DMS 273 treated with DMSO at 0.1 percent for 48 hours (cell line): ENCODE measurements at regions not wholly inside any gene's neighbourhood (a gene's known extent, or its start where the extent isn't known, plus 50 kb on each side); places are given as distances from the start of the nearest gene placed in this dataset.
"Not testable (repeated sequence)": the region's sequence is repeated elsewhere in the genome, so short reads cannot be mapped to it uniquely, and the experiment has no call there.

Experiments
- DNase-seq: peaks from one replicate; lab custom pipeline; 2025; lab: John Stamatoyannopoulos, UW

DNA sequence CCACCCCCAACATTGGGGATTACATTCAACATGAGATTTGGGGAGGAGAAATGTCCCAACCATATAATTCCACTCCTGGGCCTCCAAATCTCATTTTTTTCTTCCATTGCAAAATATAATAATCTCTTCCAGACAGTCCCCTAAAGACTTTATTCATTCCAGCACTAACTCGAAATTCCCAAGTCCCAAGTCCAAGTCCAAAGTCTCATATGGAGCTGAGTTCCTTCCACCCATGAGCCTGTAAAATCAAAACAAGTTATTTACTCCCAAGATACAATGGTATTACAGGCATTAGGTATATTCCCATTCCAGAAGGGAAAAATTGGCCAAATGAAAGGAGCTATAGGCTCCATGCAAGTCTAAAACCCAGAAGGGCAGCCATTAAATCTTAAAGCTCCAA, 56.7 kb downstream of the P2RY1 start:
- DNase-seq, result no peak

DNA sequence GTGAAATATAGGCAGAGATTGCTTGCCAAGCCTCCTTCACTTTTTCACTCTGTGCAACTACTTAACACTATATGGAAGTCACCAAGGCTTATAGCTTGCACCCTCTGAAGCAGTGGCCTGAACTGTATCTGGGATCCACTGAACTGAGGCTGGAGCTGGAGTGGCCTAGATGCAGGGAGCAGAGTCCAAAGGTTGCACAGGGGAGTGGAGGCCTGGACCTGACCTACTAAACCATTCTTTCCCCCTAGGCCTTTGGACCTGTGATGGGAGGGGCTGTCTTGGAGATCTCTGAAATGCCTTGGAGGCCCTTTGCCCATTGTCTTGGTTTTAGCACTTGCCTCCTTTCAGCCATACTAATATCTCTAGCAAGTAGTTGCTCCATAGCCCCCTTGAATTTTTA, 57.5 kb downstream of the P2RY1 start:
- DNase-seq, result no peak

DNA sequence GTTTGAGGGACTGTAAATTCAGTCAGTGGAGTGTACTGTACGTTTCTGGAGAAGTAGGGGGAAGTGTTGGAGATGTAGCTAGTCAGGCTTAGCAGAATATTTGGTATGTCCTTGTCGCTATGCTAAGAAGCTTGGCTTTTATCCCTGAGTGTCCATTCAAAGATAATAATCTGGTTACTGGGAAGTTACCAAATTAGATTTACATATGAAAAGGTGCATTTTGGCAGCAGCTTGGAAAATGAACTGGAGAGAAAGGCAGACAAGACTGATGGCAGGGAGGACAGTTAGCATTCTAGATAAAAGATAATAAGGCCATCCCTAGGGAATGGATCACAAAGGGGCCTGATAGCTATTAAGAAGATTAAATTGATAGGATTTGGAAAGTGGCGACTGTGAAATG, 58.7 kb downstream of the P2RY1 start:
- DNase-seq, result no peak

DNA sequence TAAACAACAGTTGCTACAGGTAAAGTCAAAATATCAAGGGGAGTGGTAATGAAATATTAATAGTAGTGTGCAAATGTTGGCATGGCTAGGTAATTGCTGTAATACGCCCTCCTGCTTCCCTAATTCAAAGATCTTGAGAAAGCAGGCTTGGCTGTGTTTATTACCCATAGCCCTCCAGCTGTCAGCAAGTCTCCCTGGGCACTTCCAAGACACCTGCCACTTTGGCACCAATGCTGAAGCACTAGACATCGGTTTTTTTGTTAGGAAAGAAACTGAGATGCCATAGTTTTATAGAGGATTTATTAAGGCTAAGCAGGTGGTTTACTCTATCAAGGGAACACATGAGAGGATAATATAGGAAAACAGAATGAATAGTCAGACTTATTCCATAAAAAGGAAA, 64.4 kb downstream of the P2RY1 start:
- DNase-seq, result peak; percentile 44

DNA sequence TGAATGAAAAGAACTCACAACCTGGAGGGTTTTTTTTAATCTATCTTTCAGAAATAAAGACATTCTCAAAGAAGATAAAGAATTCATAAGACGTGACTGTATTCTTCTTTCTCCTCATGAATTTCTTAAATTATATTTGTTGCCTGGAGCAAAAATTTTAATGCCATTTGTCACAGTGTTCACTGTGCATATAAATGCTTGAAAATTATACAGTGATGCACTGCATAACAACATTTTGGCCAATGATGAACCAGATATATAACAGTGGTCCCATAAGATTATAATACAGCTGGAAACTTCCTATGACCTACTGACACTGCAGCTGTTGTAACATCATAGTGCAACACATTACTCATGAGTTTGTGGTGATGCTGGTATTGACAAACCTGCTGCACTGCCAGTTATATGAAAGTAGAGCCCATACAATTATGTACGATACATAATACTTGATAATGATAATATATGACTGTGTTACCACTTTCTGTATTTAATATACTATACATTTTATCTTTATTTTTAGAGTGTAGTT, 67.3 kb downstream of the P2RY1 start:
- DNase-seq, result no peak

DNA sequence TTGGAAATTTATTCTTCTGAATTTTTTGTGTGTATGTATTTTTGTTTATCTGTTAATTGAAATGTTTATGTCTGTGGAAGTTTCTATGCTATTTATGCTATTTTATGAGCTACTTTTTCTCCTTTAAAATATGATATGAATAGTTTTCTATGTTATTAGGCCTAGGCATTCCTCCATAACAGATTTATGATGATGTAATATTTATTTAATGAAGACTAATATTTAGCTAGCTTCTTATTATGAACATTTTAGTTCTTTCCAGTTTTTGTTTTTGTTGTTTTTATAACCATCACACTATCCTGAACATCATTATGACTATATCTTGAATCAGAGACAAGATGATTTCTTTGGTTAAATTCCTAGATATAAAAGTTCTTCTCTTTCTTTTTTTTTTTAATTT, 70.7 kb downstream of the P2RY1 start:
- DNase-seq, result no peak

DNA sequence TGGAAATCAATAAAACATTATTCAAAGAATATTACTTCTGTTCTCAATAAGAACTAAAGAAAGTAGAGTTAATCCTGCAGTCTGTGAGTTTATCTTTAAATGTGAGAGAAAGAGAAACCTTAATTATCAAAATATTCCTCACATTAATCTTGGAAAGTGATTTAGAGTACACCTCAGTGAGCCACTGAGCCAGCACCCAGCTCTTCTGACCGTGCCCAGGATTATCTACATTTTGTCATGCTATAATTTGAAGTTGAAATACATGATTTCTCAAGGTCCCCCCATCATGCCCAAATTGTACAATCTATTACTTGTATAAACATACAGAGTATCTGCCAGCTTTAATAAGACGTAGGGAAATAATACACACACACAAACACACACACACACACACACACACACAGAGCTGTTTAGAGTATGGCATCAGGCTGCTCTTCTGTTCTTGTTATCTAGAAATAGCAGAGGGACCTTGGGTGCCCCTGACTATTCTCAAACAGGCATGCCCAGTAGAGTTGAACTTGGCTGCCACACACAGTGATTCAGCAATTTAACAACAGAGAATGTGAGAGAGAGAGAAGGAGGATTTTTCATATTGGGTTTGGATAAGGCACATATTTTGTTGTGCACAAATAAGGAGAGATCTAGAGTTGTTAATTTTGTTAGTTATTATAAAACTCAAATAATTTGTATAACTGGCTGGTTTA, 74.4 kb downstream of the P2RY1 start:
- DNase-seq, result no peak

DNA sequence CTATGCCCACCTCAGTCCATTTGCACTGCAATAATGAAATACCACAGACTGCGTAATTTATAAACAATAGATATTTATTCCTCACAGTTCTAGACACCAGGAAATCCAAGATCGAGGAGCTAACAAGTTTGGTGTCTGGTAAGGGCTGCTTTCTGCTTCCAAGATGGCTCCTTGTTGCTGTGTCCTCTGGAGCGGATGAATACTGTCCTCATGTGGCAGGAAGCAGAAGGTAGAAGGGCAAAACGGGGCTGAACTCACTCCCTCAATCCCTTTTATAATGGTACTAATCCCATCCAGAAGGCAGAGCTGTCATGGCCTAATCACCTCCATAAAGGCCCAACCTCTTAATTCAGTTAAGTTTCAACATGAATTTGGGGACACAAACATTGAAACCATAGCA, 75.3 kb downstream of the P2RY1 start:
- DNase-seq, result no peak

DNA sequence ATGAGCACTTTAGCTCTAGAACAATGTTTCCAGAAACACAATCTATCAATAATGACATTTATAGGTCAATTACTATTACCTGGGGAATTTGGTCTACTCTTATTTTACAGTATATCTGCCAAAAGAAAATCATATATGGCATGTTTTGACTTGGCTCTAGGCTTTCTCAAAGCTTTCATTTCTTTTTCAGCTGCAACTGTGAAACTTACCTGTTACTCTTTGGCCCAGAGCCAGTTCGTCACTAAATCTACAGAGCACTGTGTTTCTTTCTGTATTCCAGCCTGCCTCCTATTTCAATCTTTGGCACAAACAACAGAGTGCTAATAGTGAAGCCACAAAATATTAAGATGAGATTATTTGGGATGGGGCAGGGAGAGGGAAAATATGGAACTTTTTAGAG, 76.0 kb downstream of the P2RY1 start:
- DNase-seq, result no peak

DNA sequence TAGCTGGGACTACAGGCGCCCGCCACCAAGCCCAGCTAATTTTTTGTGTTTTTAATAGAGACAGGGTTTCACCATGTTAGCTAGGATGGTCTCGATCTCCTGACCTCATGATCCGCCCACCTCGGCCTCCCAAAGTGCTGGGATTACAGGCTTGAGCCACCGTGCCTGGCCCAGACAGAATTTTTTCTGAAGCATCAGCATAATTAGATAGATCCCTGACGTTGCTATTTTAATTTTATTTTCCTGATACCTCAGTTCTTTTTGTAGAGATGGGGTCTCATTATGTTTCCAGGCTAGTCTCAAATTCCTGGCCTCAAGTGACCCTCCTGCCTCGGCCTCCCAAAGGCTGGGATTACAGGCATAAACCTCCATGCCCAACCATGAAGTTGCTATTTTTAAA, 79.8 kb downstream of the P2RY1 start:
- DNase-seq, result not testable (repeated sequence)

DNA sequence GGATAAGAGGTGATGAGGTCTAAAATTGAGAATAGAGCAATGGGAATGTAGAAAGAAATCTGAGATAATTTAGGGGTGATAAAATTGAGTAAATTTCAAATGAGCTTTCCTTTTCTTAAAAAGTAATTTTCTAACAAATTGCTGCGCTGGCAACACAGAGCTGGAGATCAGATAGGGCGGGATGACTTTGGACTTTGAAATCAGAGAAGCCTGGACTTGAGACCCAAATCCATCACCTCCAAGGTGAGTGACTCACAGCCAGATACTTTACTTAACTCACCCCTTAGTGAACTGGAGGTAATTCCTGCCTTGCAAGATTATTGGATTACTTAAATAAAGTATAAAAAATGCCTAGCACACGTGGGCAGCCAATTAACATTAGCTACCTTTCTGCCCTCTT, 80.8 kb downstream of the P2RY1 start:
- DNase-seq, result no peak

DNA sequence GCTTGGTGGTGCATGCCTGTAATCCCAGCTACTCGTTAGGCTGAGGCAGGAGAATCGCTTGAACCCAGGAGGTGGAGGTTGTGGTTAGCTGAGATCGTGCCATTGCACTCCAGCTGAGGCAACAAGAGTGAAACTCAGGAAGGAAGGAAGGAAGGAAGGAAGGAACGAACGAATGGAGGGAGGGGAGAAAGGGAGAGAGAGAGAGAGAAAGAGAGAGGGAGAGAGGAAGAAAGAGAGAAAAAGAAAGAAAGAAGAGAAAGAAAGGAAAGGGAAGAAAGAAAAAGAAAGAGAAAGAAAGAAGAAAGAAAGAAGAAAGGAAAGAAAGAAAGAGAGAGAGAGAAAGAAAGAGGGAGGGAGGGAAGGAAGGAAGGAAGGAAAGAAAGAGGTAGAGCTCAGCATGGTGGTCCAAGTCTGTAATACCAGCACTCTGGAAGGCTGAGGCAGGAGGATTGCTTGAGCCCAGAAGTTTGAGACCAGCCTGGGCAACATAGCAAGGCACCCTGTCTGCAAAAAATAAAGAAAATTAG, 81.9 kb downstream of the P2RY1 start:
- no peak for DNase-seq

DNA sequence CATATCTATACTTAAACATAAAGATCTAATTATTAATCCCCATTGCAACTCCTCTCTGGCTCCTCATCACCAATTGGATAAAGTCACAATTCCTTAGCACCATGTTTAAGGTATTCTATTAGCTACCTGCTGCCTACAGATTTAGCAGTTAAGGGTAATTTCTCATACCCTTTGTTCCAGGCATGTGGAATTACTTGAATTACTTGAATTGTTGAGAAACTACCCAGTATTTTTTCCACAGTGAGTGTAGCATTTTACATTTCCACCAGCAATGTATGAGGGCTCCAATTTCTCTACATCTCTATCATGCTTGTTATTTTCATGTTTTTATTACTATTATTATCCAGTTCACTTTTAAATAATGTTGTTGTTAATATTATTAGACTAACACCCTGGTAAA, 86.4 kb downstream of the P2RY1 start:
- DNase-seq, result no peak

DNA sequence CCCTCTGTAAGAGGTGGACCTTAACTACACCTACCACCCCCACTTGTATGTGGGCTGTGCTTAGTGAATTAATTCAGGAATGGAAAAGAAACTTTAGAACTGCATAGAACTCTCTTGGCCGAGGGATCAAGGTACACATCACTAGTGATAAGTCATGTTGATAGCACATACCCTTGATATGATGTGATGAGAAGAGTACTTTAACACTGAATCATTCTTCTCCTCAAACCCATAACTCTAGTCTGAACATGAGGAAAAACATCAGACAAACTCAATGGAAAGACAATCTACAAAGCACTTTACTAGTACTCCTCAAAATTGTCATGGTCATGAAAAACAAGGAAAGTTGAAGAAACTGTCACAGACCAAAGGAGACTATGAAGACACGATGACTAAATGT, 87.6 kb downstream of the P2RY1 start:
- no peak for DNase-seq

DNA sequence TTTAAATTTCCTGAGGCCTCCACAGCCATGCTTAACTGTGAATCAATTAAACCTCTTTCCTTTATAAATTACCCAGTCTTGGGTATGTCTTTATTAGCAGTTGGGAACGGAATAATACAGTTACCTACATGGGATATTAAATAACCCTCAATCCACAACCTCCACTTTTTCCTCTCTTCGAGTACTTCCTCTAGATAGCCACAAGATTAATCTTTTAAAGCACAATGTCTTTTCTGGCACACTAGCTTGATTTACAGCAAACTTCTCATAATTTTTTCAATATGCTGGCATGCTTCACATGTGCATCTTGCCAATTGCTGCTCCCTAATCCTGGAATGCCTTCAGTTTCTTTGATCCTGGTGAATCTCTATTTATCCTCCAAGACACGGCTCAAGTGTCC, 92.2 kb downstream of the P2RY1 start:
- DNase-seq, result no peak

DNA sequence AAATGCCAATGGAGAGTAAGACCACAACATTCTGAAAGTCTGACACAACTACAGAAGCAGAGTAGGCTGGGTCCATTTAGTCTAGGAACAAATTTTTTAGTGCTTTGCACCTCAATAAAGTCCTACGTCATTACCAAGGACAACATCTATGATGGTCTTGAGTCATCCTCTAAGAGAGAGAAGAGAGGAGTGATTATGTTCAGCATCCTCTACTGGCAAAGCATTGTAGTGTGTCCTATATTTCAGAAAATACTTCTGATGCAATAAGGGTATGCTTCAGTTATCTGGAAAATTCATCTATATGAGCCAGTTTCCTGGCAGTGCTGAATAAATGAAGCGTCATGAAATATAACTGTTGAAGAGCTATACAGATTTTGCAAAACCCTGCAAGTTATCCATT, 95.6 kb downstream of the P2RY1 start:
- no peak for DNase-seq

DNA sequence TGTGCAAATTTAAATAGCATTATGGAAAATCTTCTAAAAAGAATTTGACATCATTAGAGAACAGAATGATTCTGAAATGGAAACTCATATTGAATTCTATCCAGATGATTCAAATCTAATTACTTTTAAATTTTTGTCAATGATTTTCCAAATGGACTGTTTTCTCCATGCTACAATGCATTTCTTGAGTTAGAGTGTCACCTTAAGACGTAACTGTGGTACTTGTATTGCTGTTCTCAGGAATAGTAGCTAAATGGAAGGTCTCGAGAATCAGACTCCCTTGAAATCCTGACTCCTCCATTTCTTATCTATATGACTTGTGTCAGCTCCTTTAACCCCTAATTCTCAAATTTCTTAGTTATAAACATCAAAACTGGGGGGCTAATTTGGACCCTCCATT, 102.3 kb downstream of the P2RY1 start:
- no peak for DNase-seq

DNA sequence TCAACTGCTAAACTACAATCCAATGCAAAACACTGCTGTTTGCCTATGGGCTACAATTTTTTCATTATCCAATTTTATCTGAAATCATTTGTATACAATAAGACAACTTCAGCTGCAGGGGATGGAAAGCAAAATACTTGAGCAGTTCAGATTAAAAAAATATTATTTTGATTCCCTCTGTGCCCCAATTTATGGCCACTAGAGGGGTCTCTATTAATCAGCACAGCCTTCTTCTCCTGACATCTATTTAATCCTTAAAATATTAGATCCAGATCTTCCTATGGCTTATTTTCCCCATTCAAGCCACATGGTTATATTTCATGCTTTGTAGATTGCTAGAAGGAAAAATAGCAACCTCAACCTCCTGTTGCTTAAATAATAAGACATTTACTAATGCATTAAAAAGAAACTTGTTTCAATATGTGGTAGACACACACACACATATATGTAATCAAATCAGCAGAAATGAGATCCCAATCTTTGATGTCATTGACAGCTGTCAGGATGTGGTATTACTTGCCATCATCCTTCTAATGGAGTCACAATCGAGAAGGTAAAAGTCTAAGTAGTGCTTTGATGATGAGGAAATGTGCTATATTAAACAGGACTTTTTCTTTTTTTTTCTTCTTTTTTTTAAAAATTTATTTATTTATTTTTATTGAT, 104.2 kb downstream of the P2RY1 start:
- no peak for DNase-seq

DNA sequence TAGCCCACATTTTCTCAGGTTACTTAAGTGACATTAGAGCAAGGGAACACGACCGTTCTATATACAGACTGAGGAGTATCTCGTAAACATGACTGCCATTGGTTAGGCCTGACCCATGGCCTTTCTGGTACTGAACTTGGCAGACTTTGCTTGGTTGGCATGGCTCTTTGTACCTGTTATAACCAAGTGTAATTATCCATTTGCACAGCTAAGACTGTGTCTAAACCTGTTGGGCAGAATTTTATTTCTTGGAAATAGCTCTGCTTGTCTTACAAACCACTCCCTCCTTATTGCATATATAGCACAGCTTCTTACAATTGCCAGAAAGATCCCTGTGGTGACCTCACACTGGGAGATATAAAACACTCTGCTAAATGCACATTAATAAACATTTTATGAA, 106.9 kb downstream of the P2RY1 start:
- DNase-seq, result no peak

DNA sequence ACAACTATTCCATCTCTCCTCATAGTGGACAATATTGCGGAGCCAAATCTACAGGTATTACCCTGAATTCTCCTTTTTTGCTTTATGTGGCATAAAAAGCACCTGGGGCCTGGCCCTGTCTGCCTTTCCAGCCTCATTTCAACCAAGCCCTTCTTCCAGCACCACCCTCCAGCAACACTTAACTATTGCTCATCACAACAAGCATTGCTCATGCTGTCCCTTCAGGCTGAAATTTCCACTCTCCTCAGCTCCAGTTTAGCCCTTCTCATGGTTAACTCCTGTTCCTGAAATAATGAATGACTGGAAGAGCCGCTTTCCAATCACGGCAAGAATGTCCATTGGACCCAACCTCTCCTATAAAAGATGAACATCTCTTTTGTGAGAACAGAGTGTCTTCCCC, 107.4 kb downstream of the P2RY1 start:
- DNase-seq, result no peak

DNA sequence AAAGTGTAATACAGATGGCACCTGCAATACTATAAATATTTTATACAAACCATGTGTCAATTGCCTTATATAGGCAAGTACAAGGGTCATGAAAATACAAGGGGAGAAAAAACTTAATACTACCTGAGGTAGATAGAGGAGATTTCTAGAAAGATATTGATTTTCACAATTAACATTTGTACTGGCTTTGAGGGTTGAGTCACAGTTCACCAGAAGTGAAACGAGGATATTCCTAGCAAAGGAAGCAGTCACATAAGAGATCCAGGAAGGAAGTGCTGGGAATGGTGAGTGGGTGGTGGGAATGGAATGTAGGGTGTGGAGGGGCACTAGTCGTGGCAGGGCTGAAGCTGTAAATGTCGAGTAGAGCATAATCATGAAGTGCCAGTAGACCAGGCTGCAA, 108.7 kb downstream of the P2RY1 start:
- DNase-seq, result no peak

DNA sequence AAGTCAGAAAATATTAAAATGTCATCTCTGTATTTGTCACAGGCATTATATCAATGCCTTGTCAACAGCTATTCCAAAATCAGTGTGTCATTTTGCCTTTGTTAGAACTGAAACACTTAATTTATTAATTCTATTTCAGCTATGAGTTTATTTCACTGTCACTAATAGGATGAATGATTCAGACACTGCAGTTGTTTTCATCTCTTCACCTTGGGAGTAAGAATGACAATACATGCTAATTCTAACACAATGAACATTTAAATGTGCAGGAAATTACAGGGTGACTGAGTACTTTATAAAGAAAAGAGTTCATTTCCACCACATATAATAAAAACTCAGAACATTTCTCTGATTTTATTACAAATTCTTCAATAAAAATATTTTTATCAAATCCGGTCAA, 109.7 kb downstream of the P2RY1 start:
- no peak for DNase-seq

DNA sequence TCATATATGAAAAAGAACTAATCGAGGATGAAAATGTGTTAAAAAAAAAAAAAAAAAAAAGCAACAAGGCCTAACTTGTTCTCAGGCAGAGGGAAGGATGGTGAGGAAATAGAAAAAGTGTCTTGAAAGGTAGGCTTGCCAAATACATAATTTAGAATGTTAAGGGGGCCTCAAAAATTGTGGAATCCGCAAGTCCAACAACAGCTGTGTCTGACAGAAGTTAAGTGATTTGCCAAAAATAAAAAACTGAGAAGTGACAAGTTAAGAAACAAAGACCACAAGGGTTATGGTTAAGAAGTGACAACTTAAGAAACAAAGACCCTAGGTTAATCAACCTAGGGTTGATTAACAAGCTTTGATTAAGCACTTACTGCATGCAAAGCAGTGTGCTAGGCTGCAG, 110.6 kb downstream of the P2RY1 start:
- DNase-seq, result no peak

DNA sequence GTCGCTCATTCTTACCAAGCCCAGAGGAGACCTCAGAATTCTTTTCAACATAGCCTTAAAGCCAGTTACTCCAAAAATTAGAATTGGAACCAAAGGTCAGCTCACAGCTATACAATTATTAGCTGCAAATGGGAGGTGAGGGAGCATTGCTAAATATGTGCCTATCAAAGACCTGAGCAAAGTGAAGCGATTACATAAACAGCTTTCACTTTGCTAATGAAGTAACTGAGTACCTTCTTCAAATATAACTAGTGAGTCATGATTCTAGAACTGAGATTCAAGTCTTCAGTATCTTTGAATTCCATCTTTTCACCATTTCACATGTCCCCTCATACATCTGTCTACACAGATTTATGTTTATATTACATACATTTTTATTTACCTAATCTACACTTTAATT, 122.6 kb downstream of the P2RY1 start:
- DNase-seq, result no peak
